Parathyroid adenoma (tissue), 2 donors: ENCODE measurements at regions not wholly inside any gene's neighbourhood (a gene's known extent, or its start where the extent isn't known, plus 50 kb on each side); places are given as distances from the start of the nearest gene placed in this dataset.

Source experiments
- H2AFZ ChIP-seq: fragments of 300-600 bp; sonication (generic); one replicate; pipeline ENCODE4 v1.7.0; 2017; ENCODE audit warnings: antibody characterized with exemption, mild to moderate bottlenecking
- H3K27ac ChIP-seq: fragments of 300-600 bp; sonication (generic); one replicate; pipeline ENCODE4 v1.7.0; 2017
- H3K27me3 ChIP-seq: fragments of 300-600 bp; sonication (generic); one replicate; pipeline ENCODE4 v1.7.0; 2017; ENCODE audit warnings: low read length; ENCODE audit not compliant: control insufficient read depth, insufficient read depth
- H3K36me3 ChIP-seq: fragments of 300-600 bp; sonication (generic); one replicate; pipeline ENCODE4 v1.7.0; 2017; ENCODE audit warnings: low read length; ENCODE audit not compliant: control insufficient read depth, insufficient read depth
- H3K4me1 ChIP-seq: fragments of 300-600 bp; sonication (generic); one replicate; pipeline ENCODE4 v1.7.0; 2017; ENCODE audit warnings: control low read depth
- H3K4me2 ChIP-seq: fragments of 300-600 bp; sonication (generic); one replicate; pipeline ENCODE4 v1.7.0; 2017; ENCODE audit warnings: low read length
- H3K4me3 ChIP-seq: fragments of 300-600 bp; sonication (generic); one replicate; pipeline ENCODE4 v1.7.0; 2017; ENCODE audit warnings: low read depth, low read length
- H3K79me2 ChIP-seq: fragments of 300-600 bp; sonication (generic); one replicate; pipeline ENCODE4 v1.7.0; 2017; ENCODE audit warnings: control low read depth
- H3K9ac ChIP-seq: fragments of 300-600 bp; sonication (generic); one replicate; pipeline ENCODE4 v1.7.0; 2017; ENCODE audit warnings: mild to moderate bottlenecking
- H3K9me3 ChIP-seq: fragments of 300-600 bp; sonication (generic); one replicate; pipeline ENCODE4 v1.7.0; 2017; ENCODE audit warnings: low read length; ENCODE audit not compliant: control insufficient read depth
- CTCF ChIP-seq: fragments of 300-600 bp; sonication (generic); IDR thresholded peaks from one replicate; pipeline ENCODE4 v1.7.0; 2017; ENCODE audit warnings: antibody characterized with exemption, mild to moderate bottlenecking
- donor health status: primary hyperparathyroidism.

DNA sequence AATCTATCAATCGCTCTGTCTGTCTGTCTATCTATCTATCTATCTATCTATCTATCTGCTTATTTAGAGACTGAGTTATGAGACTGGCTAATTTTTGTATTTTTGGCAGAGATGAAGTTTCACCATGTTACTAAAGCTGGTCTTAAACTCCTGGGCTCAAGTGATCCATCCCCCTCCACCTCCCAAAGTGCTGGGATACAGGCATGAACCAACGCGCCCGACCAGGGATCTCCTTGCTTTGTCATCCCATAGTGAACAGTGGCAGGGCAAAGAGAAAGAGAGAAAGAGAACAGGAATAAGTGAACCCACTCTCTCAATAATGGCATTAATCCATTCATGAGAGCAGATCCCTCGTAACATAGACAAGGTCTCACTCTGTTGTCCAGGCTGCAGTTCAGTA is 66.4 kb upstream of the DSP start:
- H3K4me1 ChIP-seq, result peaks cover 3% of the 10 kb centered on the region
- TF ChIP-seq CTCF, result no peak
- no peak overlapping the region for H3K9ac ChIP-seq
- no peaks in the 10 kb centered on the region for H3K9me3 ChIP-seq
- no peak overlapping the region for H2AFZ ChIP-seq
- no peak overlapping the region for H3K4me3 ChIP-seq
- H3K4me2 ChIP-seq, result no peak overlapping the region
- no peaks in the 10 kb centered on the region for H3K27me3 ChIP-seq
- no peaks in the 10 kb centered on the region for H3K79me2 ChIP-seq
- H3K27ac ChIP-seq, result no peak overlapping the region
- no peaks in the 10 kb centered on the region for H3K36me3 ChIP-seq

GRCh38 chr6:7479801-7480266 is 61.6 kb upstream of the DSP start:
- no peaks in the 10 kb centered on the region for H3K79me2 ChIP-seq
- H3K4me1 ChIP-seq, result peaks cover 3% of the 10 kb centered on the region
- peak overlapping the region; percentile 13 for H3K27ac ChIP-seq
- no peaks in the 10 kb centered on the region for H3K36me3 ChIP-seq
- H3K4me2 ChIP-seq, result peak overlapping the region; percentile 75
- peak overlapping the region; percentile 40 for H3K4me3 ChIP-seq
- peak overlapping the region; percentile 78 for H2AFZ ChIP-seq
- H3K9ac ChIP-seq, result no peak overlapping the region
- no peaks in the 10 kb centered on the region for H3K27me3 ChIP-seq
- no peaks in the 10 kb centered on the region for H3K9me3 ChIP-seq
- TF ChIP-seq CTCF, result no peak

DNA sequence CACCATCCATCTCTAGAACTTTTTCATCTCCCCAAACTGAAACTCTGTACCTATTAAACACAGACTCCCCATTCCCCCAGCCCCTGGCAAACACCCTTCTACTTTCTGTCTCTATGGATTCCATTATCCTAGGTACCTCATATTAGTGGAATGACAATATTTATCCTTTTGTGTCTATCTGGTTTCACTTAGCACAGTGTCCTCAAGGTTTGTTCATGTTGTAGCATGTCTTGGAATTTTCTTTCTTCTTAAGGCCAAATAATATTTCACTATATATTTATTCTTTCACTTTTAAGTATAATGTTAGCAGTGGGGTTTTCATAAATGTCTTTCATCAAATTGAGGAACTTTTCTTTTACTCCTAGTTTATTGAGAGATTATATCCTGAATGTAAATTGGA is 56.8 kb upstream of the DSP start:
- Histone ChIP-seq H3K4me1 (no peaks in the 10 kb centered on the region), H2AFZ (no peak overlapping the region), H3K9ac (no peak overlapping the region), H3K4me2 (no peak overlapping the region), H3K4me3 (no peak overlapping the region), H3K27me3 (no peaks in the 10 kb centered on the region), H3K36me3 (no peaks in the 10 kb centered on the region), H3K79me2 (no peaks in the 10 kb centered on the region), H3K27ac (no peak overlapping the region), H3K9me3 (no peaks in the 10 kb centered on the region)
- no peak for TF ChIP-seq CTCF

DNA sequence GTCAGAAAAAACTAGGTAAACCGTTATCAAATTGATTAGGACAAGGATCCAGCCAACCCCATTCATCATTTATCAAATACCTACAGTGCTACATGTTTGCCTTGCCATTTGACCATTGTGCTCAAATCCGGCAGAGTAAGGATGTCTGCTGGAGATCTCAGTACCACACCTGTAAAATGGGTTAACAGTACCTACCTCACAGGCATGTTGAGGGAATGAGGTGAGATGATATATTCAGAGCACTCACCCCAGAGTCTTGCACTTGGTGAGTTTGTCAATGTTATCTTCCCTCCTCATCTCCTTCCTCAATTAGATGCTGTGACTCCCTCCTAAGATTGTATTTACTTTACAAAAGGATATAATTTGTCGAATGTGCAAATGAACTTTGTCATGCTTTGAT is 54.5 kb upstream of the DSP start:
- H2AFZ ChIP-seq, result no peak overlapping the region
- no peak for TF ChIP-seq CTCF

GRCh38 chr6:7488494-7488893 is 53.0 kb upstream of the DSP start:
- TF ChIP-seq CTCF, result no peak
- Histone ChIP-seq H3K4me1 (no peaks in the 10 kb centered on the region), H3K4me3 (no peak overlapping the region), H3K27me3 (no peaks in the 10 kb centered on the region), H3K9me3 (no peaks in the 10 kb centered on the region), H3K27ac (no peak overlapping the region), H3K36me3 (no peaks in the 10 kb centered on the region), H3K9ac (no peak overlapping the region), H2AFZ (no peak overlapping the region), H3K79me2 (no peaks in the 10 kb centered on the region), H3K4me2 (no peak overlapping the region)

More for the DNA sequence above, 54.5 kb upstream of the DSP start:
- no peak overlapping the region for H3K9ac ChIP-seq
- H3K4me2 ChIP-seq, result no peak overlapping the region
- no peaks in the 10 kb centered on the region for H3K79me2 ChIP-seq
- H3K4me1 ChIP-seq, result no peaks in the 10 kb centered on the region
- H3K4me3 ChIP-seq, result no peak overlapping the region
- H3K36me3 ChIP-seq, result no peaks in the 10 kb centered on the region
- no peak overlapping the region for H3K27ac ChIP-seq
- no peaks in the 10 kb centered on the region for H3K9me3 ChIP-seq
- H3K27me3 ChIP-seq, result no peaks in the 10 kb centered on the region
